IMR-90 (cell line): ENCODE measurements at regions not wholly inside any gene's neighbourhood (a gene's known extent, or its start where the extent isn't known, plus 50 kb on each side); places are given as distances from the start of the nearest gene placed in this dataset.

Source experiments
- ATAC-seq: fragments of 200-7000 bp; cut with Tn5 transposase; 2 replicates; pipeline ENCODE4 v1.9.1; 2020; ENCODE audit warnings: low read depth, mild to moderate bottlenecking, moderate library complexity
- BruUV-seq: library from RNA; stranded (reverse); fragments of 400-500 nt; replicated peaks from 2 replicates; lab custom pipeline; 2021; lab: Mats Ljungman, UMichigan
- CTCF ChIA-PET: fragments of 300-600 bp; formaldehyde crosslinking; extraction: SDS; loops from one replicate; lab custom pipeline; 2021; ENCODE audit warnings: antibody characterized with exemption; lab: Yijun Ruan, JAX
- POLR2A ChIA-PET: fragments of 300-600 bp; sonication (Branson Sonifier 250); formaldehyde crosslinking; loops from one replicate; lab custom pipeline; 2022; ENCODE audit warnings: antibody characterized with exemption; ENCODE audit not compliant: unreplicated experiment; lab: Charles Lee
- DNase-seq: peaks from one replicate; pipeline ENCODE4 v3.0.0; 2013
- H2AFZ ChIP-seq: replicated peaks from 2 replicates; pipeline ENCODE3; 2013; ENCODE audit warnings: low read length, mild to moderate bottlenecking; ENCODE audit not compliant: poor library complexity
- H2AK5ac ChIP-seq: 2 replicates; pipeline ENCODE4 v1.6.1; 2013; ENCODE audit warnings: low read depth, low read length, inconsistent platforms
- H2AK9ac ChIP-seq: replicated peaks from 2 replicates; pipeline ENCODE3; 2013; ENCODE audit warnings: mild to moderate bottlenecking, low read depth, low read length, moderate library complexity; ENCODE audit not compliant: poor library complexity
- H2BK120ac ChIP-seq: 2 replicates; pipeline ENCODE4 v1.6.1; 2013; ENCODE audit warnings: low read depth, low read length, inconsistent platforms
- H2BK15ac ChIP-seq: 3 replicates; pipeline ENCODE4 v1.6.1; 2013; ENCODE audit warnings: low read depth, low read length, inconsistent platforms
- H2BK20ac ChIP-seq: 2 replicates; pipeline ENCODE4 v1.6.1; 2013; ENCODE audit warnings: low read depth, mild to moderate bottlenecking, inconsistent platforms, low read length, moderate library complexity
- H2BK5ac ChIP-seq: 2 replicates; pipeline ENCODE4 v1.6.1; 2013; ENCODE audit warnings: mild to moderate bottlenecking, low read depth, low read length, inconsistent platforms; ENCODE audit not compliant: poor library complexity, severe bottlenecking
- H3K14ac ChIP-seq: replicated peaks from 2 replicates; pipeline ENCODE4 v1.6.1; 2013; ENCODE audit warnings: low read depth, low read length, inconsistent platforms
- H3K18ac ChIP-seq: 2 replicates; pipeline ENCODE4 v1.6.1; 2013; ENCODE audit warnings: low read depth, low read length, control low read depth
- H3K23ac ChIP-seq: 2 replicates; pipeline ENCODE4 v1.6.1; 2013; ENCODE audit warnings: low read depth, low read length, inconsistent platforms
- H3K27ac ChIP-seq: 2 replicates; pipeline ENCODE4 v1.5.1; 2013; ENCODE audit warnings: mild to moderate bottlenecking, control low read depth, low read length; ENCODE audit not compliant: insufficient read depth
- H3K27me3 ChIP-seq: 2 replicates; pipeline ENCODE4 v1.6.1; 2013; ENCODE audit warnings: low read length; ENCODE audit not compliant: control insufficient read depth, insufficient read depth
- H3K36me3 ChIP-seq: 2 replicates; pipeline ENCODE4 v1.6.1; 2013; ENCODE audit warnings: low read length, mixed read lengths; ENCODE audit not compliant: control insufficient read depth, insufficient read depth
- H3K4ac ChIP-seq: 2 replicates; pipeline ENCODE4 v1.6.1; 2013; ENCODE audit warnings: low read depth, low read length, inconsistent platforms
- H3K4me1 ChIP-seq: 2 replicates; pipeline ENCODE4 v1.6.1; 2013; ENCODE audit warnings: low read length, mixed read lengths; ENCODE audit not compliant: control insufficient read depth, insufficient read depth
- H3K4me2 ChIP-seq: 2 replicates; pipeline ENCODE4 v1.6.1; 2013; ENCODE audit warnings: low read depth, mild to moderate bottlenecking, control low read depth, low read length, moderate library complexity
- H3K4me3 ChIP-seq: 2 replicates; pipeline ENCODE4 v1.5.1; 2013; ENCODE audit warnings: low read depth, mild to moderate bottlenecking, control low read depth, low read length, moderate library complexity; ENCODE audit not compliant: insufficient read depth
- H3K56ac ChIP-seq: 2 replicates; pipeline ENCODE4 v1.6.1; 2013; ENCODE audit warnings: low read length, inconsistent platforms; ENCODE audit not compliant: insufficient read depth; ENCODE audit errors: extremely low read depth
- H3K79me1 ChIP-seq, 2 experiments: 2 replicates each; pipeline ENCODE4 v1.6.1; 2013; ENCODE audit warnings: low read length in 2 of 2, inconsistent platforms in 1 of 2, low read depth in 1 of 2
- H3K9ac ChIP-seq: 2 replicates; pipeline ENCODE4 v1.6.1; 2013; ENCODE audit warnings: low read depth, low read length, control low read depth
- H3K9me1 ChIP-seq: 2 replicates; pipeline ENCODE4 v1.6.1; 2013; ENCODE audit warnings: low read length, inconsistent platforms; ENCODE audit not compliant: insufficient read depth
- H3K9me3 ChIP-seq: 2 replicates; pipeline ENCODE4 v1.6.1; 2013; ENCODE audit warnings: low read length; ENCODE audit not compliant: control insufficient read depth, insufficient read depth
- H4K20me1 ChIP-seq: 2 replicates; pipeline ENCODE4 v1.6.1; 2013; ENCODE audit warnings: low read length, inconsistent platforms; ENCODE audit not compliant: insufficient read depth
- H4K5ac ChIP-seq: 2 replicates; pipeline ENCODE4 v1.6.1; 2013; ENCODE audit warnings: mild to moderate bottlenecking, low read depth, low read length, control low read depth
- H4K8ac ChIP-seq, 2 experiments: 2 replicates each; pipeline ENCODE4 v1.6.1; 2013; ENCODE audit warnings: low read depth in 2 of 2, low read length in 2 of 2, control low read depth in 1 of 2, inconsistent platforms in 1 of 2
- H4K91ac ChIP-seq: 2 replicates; pipeline ENCODE4 v1.6.1; 2013; ENCODE audit warnings: low read depth, low read length, inconsistent platforms; ENCODE audit not compliant: insufficient read depth
- BHLHE40 ChIP-seq: fragments of 150-350 bp; IDR thresholded peaks from 2 replicates; pipeline ENCODE4 v1.6.1; 2016; ENCODE audit warnings: mild to moderate bottlenecking, low read depth, low read length
- CEBPB ChIP-seq: IDR thresholded peaks from 2 replicates; pipeline ENCODE4 v1.6.1; 2012; ENCODE audit warnings: low read depth, low read length, improper control_type of control experiment
- FOS ChIP-seq: fragments of 150-350 bp; IDR thresholded peaks from 2 replicates; pipeline ENCODE4 v1.6.1; 2016; ENCODE audit warnings: low read depth, low read length
- MAFK ChIP-seq: IDR thresholded peaks from 2 replicates; pipeline ENCODE4 v1.6.1; 2012; ENCODE audit warnings: low read depth, low read length, improper control_type of control experiment
- MAZ ChIP-seq: IDR thresholded peaks from 2 replicates; pipeline ENCODE4 v1.6.1; 2012; ENCODE audit warnings: low read depth, mild to moderate bottlenecking, low read length, improper control_type of control experiment, moderate library complexity, borderline replicate concordance
- NFE2L2 ChIP-seq: fragments of 150-350 bp; IDR thresholded peaks from 2 replicates; pipeline ENCODE4 v1.6.1; 2016; ENCODE audit warnings: low read depth, mild to moderate bottlenecking, low read length
- POLR2A ChIP-seq: IDR thresholded peaks from 2 replicates; pipeline ENCODE4 v1.6.1; 2012; ENCODE audit warnings: mild to moderate bottlenecking, low read depth, low read length
- RAD21 ChIP-seq: IDR thresholded peaks from 2 replicates; pipeline ENCODE4 v1.6.1; 2012; ENCODE audit warnings: low read length, improper control_type of control experiment
- RCOR1 ChIP-seq: IDR thresholded peaks from 2 replicates; pipeline ENCODE4 v1.6.1; 2012; ENCODE audit warnings: mild to moderate bottlenecking, low read length, improper control_type of control experiment; ENCODE audit not compliant: insufficient replicate concordance
- SMC3 ChIP-seq: fragments of 150-350 bp; IDR thresholded peaks from 2 replicates; pipeline ENCODE4 v1.6.1; 2016; ENCODE audit warnings: low read depth, mild to moderate bottlenecking, antibody characterized with exemption, low read length, moderate library complexity
- WGBS, 2 experiments: methylation state at CpG; one replicate each; pipeline versions ENCODE4 v1.1.5 to v1.1.7; 2013; ENCODE audit warnings: missing lambda C conversion rate in 2 of 2; ENCODE audit not compliant: insufficient read length in 1 of 2; ENCODE audit errors: extremely low coverage in 2 of 2; 5-methylcytosine and 5-hydroxymethylcytosine counted together
- dilution Hi-C: fragments of 300-500 bp; cut with HindIII; formaldehyde crosslinking; loops from one replicate; pipeline ENCODE4 v1.14.3; 2018; ENCODE audit warnings: low sequenced_read_pairs; ENCODE audit not compliant: unreplicated experiment
- in situ Hi-C: fragments of 300-500 bp; cut with MboI; formaldehyde crosslinking; loops from 3 replicates; pipeline ENCODE4 v1.14.3; 2019; ENCODE audit warnings: low sequenced_read_pairs, inconsistent platforms, mixed read lengths
- intact Hi-C: fragments of 100-400 bp; cut with micrococcal nuclease; formaldehyde crosslinking; loops from 2 replicates; pipeline ENCODE4 v1.10.0; 2022
- TF ChIP-seq, protein P1 (sequence below): conservative IDR thresholded peaks from 2 replicates; pipeline ENCODE4 v1.5.1; 2012; ENCODE audit warnings: mild to moderate bottlenecking, low read depth, low read length, improper control_type of control experiment

DNA sequence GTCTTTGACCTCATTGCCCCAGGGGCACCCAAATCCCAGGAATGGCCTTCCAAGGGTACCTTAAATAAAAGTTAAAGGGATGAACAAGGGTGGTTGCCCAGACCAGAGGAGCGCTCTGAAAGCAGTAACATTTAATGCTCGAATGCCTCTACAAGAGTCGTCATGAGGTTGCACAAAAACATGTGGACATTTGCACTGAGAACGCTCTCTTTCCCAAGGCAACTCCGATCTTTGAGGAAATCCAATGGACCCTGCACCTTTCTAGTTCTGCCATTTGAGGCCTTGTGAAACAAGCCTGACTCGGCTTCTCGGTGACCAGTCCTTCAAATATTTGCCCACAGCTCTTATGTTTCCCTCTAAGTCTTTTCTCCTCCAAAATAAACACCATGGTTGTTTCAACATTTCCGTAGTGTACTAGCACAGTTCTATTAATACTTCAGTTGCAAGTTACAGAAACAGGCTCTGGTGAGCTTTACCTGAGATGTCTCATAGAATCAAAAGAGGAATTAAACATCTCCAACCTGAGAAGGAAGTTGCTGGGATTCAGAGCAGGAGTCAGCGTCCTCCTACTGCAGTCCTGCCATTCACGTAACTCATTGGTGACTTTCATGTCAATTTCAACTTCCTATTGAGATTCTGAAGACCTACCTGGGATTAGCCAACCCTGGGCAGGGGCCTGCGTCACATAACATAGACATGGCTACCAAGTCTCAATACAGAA lies 168.8 kb upstream of the RAI14 start:
- H4K5ac ChIP-seq = peak overlapping the region; percentile 73
- H3K4me1 ChIP-seq = peaks cover 34% of the 10 kb centered on the region
- peaks cover 3 to 37% of the 10 kb centered on the region in 2 experiments; a peak in 2 of 4 replicates for H3K79me1 ChIP-seq
- peak; percentile 18; the same call in 1 of the 2 replicates for TF ChIP-seq MAZ
- no peak for TF ChIP-seq MAFK
- TF ChIP-seq NFE2L2 = peak; percentile 52; the same call in 1 of the 2 replicates
- peak; percentile 77; the same call in 1 of the 2 replicates for TF ChIP-seq FOS
- peak; percentile 25 for TF ChIP-seq SMC3
- peak; percentile 51 for TF ChIP-seq RCOR1
- TF ChIP-seq POLR2A = no peak
- peak; percentile 91 for TF ChIP-seq CEBPB
- TF ChIP-seq, protein P1, sequence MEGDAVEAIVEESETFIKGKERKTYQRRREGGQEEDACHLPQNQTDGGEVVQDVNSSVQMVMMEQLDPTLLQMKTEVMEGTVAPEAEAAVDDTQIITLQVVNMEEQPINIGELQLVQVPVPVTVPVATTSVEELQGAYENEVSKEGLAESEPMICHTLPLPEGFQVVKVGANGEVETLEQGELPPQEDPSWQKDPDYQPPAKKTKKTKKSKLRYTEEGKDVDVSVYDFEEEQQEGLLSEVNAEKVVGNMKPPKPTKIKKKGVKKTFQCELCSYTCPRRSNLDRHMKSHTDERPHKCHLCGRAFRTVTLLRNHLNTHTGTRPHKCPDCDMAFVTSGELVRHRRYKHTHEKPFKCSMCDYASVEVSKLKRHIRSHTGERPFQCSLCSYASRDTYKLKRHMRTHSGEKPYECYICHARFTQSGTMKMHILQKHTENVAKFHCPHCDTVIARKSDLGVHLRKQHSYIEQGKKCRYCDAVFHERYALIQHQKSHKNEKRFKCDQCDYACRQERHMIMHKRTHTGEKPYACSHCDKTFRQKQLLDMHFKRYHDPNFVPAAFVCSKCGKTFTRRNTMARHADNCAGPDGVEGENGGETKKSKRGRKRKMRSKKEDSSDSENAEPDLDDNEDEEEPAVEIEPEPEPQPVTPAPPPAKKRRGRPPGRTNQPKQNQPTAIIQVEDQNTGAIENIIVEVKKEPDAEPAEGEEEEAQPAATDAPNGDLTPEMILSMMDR = no peak
- peak; percentile 28; the same call in 1 of the 2 replicates for TF ChIP-seq RAD21
- TF ChIP-seq BHLHE40 = no peak
- H4K20me1 ChIP-seq = no peaks in the 10 kb centered on the region
- in situ Hi-C loops = no loop called here
- peak overlapping the region; percentile 85 for H4K91ac ChIP-seq
- peak overlapping the region; percentile 96 for H3K18ac ChIP-seq
- H2BK15ac ChIP-seq = peak overlapping the region; percentile 98; the same call in 2 of the 3 replicates
- ATAC-seq (peak; percentile 66), DNase-seq (peak; percentile 97)
- H2BK20ac ChIP-seq = peak overlapping the region; percentile 95
- peak overlapping the region; percentile 75 for H3K4me2 ChIP-seq
- H2AK9ac ChIP-seq = peak overlapping the region; percentile 81
- H2BK5ac ChIP-seq = peak overlapping the region; percentile 87
- ChIA-PET CTCF (interaction anchor here (0.7 to 1.4 kb wide), 2 partner anchors 50 to 266 kb away, joined by 3 to 5 read pairs; no protein-coding TSS in a partner anchor), POLR2A (interaction anchor here (1.1 kb wide), 1 partner anchor 428 kb away, joined by 5 read pairs; the partner anchor contains the start of genes BRIX1 and RAD1)
- peak overlapping the region; percentile 95 for H2BK120ac ChIP-seq
- H3K36me3 ChIP-seq = no peaks in the 10 kb centered on the region
- peak overlapping the region; percentile 27; the same call in 1 of the 2 replicates for H3K56ac ChIP-seq
- H3K9me3 ChIP-seq = peaks cover 3% of the 10 kb centered on the region; the same call in 1 of the 2 replicates
- no TSS peak for BruUV-seq
- WGBS, 2 experiments = 60% methylated on average over 9 of the region's 11 CpGs; no CpG with 5 or more reads in 1 of the 2 experiments
- H4K8ac ChIP-seq = peak overlapping the region; percentile 14 to 81; a peak in 3 of 4 replicates
- H2AK5ac ChIP-seq = peak overlapping the region; percentile 84
- H3K9ac ChIP-seq = peak overlapping the region; percentile 25; the same call in 1 of the 2 replicates
- H3K27ac ChIP-seq = peak overlapping the region; percentile 70
- peak overlapping the region; percentile 96 for H3K4ac ChIP-seq
- no peak overlapping the region for H3K4me3 ChIP-seq
- peak overlapping the region; percentile 36 for H2AFZ ChIP-seq
- intact Hi-C loops = loop anchor here (5.0 to 10.0 kb wide), 2 partner anchors 277 to 430 kb away; partner anchors contain the start of genes BRIX1 and RAD1
- peaks cover 20% of the 10 kb centered on the region for H3K9me1 ChIP-seq
- H3K14ac ChIP-seq = peak overlapping the region; percentile 81
- peak overlapping the region; percentile 75; the same call in 1 of the 2 replicates for H3K23ac ChIP-seq
- H3K27me3 ChIP-seq = no peaks in the 10 kb centered on the region
- dilution Hi-C loops = no loop called here
